ENCODE measurements at regions not wholly inside any gene's neighbourhood (a gene's known extent, or its start where the extent isn't known, plus 50 kb on each side); places are given as distances from the start of the nearest gene placed in this dataset.

DNA sequence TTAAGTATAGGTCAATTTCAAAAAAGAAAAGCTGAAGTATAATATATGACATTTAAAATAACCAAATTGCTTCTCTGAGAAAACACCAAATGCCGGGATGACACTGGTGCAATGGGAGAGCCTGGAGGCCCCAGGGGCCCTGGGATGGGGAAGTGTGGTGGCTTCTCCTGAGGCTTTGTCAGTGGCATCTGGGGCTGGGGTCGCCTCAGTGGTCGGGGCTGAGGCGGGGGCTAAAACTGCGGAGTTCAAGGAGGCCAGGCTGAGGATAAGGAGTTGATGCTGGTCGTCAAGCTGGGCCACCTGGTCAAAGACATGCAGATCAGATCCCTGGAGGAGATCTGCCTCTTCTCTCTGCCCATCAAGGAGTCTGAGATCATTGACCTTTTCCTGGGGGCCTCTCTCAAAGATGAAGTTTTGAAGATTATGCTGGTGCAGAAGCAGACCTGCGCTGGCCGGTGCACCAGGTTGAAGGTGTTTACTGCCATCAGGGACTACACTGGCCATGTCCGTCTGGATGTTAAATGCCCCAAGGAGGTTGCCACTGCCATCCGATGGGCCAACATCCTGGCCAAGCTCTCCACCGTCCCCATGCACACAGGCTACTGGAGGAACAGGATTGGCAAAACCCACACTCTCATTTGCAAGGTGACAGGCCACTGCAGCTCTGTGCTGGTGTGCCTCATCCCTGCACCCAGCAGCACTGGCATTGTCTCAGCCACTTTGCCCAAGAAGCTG lies 660.1 kb upstream of the CCDC179 start:
- TF ChIP-seq, protein P1, sequence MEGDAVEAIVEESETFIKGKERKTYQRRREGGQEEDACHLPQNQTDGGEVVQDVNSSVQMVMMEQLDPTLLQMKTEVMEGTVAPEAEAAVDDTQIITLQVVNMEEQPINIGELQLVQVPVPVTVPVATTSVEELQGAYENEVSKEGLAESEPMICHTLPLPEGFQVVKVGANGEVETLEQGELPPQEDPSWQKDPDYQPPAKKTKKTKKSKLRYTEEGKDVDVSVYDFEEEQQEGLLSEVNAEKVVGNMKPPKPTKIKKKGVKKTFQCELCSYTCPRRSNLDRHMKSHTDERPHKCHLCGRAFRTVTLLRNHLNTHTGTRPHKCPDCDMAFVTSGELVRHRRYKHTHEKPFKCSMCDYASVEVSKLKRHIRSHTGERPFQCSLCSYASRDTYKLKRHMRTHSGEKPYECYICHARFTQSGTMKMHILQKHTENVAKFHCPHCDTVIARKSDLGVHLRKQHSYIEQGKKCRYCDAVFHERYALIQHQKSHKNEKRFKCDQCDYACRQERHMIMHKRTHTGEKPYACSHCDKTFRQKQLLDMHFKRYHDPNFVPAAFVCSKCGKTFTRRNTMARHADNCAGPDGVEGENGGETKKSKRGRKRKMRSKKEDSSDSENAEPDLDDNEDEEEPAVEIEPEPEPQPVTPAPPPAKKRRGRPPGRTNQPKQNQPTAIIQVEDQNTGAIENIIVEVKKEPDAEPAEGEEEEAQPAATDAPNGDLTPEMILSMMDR (IDR thresholded peaks at IDR 0.05) = no peak
- TF ChIP-seq EZH2phosphoT487 (IDR thresholded peaks at IDR 0.05) = no peak
- no peak for TF ChIP-seq EZH2 (IDR thresholded peaks at IDR 0.05)

Data from neural progenitor cell (in vitro differentiated cells).